ENCODE measurements at regions not wholly inside any gene's neighbourhood (a gene's known extent, or its start where the extent isn't known, plus 50 kb on each side); places are given as distances from the start of the nearest gene placed in this dataset.

DNA sequence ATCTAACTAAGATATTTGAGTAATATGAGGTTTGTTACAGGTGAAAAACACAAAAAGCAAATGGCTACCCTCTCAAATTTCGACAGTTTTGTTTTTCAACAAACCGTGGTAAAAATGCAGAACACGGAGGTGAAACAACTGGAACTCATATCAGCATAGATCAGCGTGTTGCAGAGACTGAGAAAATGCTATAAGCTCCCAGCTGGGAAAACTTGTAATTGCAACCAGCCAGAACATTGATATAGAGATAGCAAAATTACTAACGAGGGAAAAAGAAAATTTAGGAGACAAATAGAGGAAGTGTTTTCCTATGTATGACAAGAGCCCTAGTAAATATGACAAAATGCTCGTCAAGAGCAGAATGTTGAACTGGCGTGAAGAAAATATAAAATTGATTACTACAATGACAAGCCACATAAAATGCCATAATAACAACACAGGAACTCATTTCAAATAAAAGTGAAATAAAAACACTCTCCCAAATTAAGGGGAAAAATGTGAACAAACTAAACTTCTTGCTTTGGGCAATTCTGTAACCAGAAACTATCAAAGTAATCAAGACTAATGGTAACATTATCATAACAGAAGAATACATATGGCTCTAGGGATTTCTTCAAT lies 1989.8 kb downstream of the EFNA5 start:
- no peak for TF ChIP-seq RAD21 (IDR thresholded peaks at IDR 0.05)
- TF ChIP-seq, protein P1, sequence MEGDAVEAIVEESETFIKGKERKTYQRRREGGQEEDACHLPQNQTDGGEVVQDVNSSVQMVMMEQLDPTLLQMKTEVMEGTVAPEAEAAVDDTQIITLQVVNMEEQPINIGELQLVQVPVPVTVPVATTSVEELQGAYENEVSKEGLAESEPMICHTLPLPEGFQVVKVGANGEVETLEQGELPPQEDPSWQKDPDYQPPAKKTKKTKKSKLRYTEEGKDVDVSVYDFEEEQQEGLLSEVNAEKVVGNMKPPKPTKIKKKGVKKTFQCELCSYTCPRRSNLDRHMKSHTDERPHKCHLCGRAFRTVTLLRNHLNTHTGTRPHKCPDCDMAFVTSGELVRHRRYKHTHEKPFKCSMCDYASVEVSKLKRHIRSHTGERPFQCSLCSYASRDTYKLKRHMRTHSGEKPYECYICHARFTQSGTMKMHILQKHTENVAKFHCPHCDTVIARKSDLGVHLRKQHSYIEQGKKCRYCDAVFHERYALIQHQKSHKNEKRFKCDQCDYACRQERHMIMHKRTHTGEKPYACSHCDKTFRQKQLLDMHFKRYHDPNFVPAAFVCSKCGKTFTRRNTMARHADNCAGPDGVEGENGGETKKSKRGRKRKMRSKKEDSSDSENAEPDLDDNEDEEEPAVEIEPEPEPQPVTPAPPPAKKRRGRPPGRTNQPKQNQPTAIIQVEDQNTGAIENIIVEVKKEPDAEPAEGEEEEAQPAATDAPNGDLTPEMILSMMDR (IDR thresholded peaks at IDR 0.05; ENCODE audit: low read depth, low read length, missing input control): no peak
- TF ChIP-seq, protein P2, sequence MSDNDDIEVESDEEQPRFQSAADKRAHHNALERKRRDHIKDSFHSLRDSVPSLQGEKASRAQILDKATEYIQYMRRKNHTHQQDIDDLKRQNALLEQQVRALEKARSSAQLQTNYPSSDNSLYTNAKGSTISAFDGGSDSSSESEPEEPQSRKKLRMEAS (IDR thresholded peaks at IDR 0.05): no peak
- no peak for TF ChIP-seq GABPA (IDR thresholded peaks at IDR 0.05 in 1 of 2, conservative IDR thresholded peaks at IDR 0.05 in 1 of 2)
- TF ChIP-seq JUND (IDR thresholded peaks at IDR 0.05): no peak
- no peak for TF ChIP-seq YY1 (IDR thresholded peaks at IDR 0.05)

Data from liver (tissue), 3 donors.